Sciatic nerve (tissue), 2 donors: ENCODE measurements at regions not wholly inside any gene's neighbourhood (a gene's known extent, or its start where the extent isn't known, plus 50 kb on each side); places are given as distances from the start of the nearest gene placed in this dataset.

Source experiments
- ATAC-seq: fragments of 200-7000 bp; cut with Tn5 transposase; one replicate; pipeline ENCODE4 v1.9.1; 2020; ENCODE audit warnings: mild to moderate bottlenecking, moderate library complexity
- DNase-seq: peaks from one replicate; pipeline ENCODE4 v3.0.0-alpha.2; 2020; ENCODE audit warnings: low spot score
- intact Hi-C: fragments of 100-400 bp; cut with DNase I; formaldehyde crosslinking; loops from one replicate; pipeline ENCODE4 v1.14.2; 2022
- donor health status: DM: no; HTN: no; CAD: no.
- donor health status: DM: no; HTN: no; CAD: no.

DNA sequence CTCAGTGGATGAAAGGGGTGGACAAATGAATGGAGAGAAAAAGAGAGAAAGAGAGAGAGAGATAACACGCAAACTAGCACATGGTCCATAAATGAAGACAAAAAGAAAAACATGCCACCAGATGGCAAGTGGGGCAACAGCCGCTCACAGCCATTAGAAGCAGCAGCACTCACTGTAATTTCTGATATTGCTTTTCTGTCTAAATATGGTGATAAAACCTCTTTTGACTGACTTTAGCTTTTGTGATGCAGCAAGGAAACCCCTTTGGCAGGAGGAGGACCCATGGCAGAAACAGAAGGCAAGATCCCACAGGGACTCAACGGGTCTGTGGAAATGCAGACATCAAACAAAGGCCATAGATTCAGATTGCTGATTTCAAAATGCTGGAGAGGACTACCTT is 88.0 kb upstream of the CDH20 start:
- DNase-seq = no peak
- no peak for ATAC-seq
- intact Hi-C loops = no loop called here

DNA sequence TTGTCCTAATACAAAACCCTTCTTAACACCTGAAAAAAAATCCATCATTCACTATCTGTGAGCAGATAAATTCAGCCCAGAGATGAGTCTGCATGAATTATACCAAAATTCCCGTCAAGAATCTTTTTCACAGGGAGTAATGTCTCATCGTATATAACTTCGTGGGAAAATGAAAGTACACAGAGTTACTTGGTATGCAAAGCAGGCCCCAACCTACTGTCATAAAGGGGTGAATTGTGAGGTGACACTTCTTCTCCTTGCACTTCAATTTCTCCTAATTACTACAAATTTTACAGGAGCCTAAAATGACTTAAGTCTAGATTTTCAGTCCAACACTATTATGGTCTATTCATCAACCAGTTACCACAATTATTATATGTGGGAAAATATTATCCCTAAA is 84.6 kb upstream of the CDH20 start:
- ATAC-seq (no peak), DNase-seq (no peak)
- intact Hi-C loops = no loop called here

DNA sequence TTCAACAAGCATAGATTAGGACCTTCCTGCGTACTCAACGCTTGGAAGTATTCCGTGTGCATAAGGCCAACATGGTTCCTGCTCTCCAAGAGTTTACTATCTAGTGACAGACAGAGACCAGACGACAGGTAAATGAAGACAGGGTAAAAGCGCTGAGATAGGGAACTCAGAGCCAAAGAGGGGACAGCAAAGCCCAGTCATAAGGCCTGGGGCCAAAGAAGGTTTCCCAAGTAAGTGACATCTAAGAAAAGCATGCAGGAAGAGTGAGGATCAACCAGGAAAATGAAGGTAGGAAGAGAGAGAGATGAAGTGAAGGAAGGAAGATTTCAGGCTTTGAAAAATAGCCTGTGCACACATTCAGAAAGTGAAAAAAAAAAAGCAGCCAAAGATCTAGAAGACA is 76.9 kb upstream of the CDH20 start:
- intact Hi-C loops = no loop called here
- DNase-seq (no peak), ATAC-seq (no peak)

DNA sequence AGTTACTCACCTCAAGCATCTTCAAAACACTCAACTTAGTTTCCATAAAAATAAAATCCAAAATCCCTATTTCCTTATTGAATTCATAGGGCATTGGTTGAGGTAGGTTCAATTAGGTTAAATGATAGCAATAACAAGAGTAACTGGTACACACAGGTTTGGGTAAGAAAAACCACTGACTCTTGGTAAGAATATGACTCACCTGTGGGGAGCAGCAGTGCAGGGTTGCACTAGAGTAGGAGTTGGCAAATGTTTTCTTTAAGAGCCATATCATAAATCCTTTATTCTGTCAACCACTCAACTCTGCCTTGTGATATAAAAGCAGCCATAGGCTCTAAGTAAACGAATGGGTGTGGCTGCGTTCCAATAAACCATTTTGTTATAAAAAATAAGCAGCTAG is 71.4 kb upstream of the CDH20 start:
- intact Hi-C loops = no loop called here
- DNase-seq (no peak), ATAC-seq (no peak)

DNA sequence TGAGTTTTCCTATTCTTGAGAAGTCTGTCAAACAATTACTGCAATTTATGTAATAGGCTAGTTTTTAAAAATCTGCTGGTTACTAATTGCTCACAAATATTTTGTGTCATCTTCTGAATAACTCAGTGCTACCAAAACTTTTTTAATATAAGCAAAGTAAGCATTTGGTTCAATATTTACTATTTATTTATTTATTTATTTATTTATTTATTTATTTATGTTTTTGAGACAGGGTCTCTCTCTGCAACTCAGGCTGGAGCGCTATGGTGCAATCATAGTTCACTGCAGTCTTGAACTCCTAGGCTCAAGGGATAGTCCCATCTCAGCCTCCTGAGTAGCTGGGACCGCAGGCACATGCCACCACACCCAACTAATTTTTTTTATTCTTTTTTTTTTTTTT is 60.4 kb upstream of the CDH20 start:
- ATAC-seq = no peak
- intact Hi-C loops = no loop called here
- no peak for DNase-seq

DNA sequence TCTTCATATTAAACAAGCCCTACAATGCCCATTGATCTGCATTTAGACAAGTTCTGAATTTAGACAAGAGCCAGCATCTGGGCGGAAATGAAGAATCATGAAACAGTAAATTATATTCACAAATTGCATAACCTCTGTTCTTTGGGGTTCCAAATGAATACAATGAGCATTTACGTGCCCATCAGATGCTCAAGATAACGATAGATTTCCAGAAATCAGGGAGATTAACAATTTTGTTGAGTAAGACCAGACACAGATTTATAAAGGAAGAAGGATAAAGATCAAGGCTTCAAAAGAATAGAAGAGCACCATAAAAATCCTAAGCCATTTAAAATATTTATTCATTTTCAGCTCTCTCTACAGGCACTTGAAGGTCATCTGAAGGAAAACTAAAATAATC is 59.7 kb upstream of the CDH20 start:
- ATAC-seq = no peak
- no peak for DNase-seq
- intact Hi-C loops = no loop called here

DNA sequence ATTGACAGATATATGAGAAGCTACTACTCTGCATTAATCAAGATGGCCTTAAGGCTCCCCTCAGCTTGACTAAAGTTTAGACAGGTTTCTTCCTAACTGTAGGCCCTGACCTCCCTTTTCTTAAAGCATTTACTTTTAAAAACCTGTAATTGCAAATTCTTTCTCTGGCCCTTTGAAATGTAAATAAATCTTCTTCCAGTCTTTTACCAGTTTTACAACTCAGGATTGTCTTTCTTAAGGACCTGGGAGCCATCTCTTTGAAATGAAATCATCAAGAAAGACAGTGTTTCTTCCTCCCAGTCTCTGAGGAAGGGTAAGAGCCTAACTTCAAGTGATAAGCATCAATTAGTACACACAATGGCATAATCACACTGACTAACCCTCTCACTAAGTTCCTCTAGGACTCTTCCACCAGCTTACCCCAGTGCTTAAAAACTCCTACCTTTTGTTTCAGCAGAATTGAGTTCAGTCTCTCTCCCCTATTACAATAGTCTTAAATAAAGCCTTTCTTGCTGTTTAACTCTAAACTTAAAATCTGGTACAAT is 58.7 kb upstream of the CDH20 start:
- DNase-seq = no peak
- ATAC-seq = no peak
- intact Hi-C loops = no loop called here

DNA sequence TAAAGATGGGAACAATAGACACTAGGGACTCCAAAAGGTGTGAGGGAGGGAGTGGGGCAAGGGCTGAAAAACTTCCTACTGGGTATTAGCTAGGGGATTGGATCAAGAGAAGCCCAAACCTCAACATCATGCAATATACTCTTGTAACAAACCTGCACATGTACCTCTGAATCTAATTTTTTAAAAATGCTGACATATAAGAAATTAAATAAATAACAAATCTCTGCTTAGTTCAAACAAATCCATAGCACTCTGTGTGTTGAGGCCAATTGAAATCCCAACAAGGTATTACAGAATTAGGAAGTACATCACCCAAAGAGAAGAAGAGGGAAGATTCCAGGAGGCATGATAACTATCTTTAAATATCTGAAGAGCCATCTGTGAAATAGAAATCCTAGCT is 55.4 kb upstream of the CDH20 start:
- no peak for DNase-seq
- ATAC-seq = no peak
- intact Hi-C loops = no loop called here

DNA sequence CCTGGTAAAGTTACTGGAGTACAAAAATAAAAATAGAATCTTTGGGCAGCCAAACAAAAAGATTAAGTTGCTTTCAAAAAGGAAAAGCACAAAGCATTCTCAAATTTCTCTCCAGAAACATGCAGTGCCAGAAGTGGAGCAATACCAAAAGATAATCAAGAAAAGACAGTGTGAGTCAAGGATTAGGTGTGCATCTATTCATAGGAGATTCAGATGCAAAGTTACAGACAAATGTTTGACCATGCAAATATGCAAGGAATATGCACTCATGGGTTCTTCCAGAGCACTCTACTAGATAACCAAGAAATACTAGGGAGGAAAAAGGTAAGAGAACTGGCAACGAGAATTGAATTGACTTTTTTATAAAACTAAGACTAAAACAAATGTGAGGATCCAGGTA is 51.8 kb upstream of the CDH20 start:
- intact Hi-C loops = no loop called here
- no peak for ATAC-seq
- DNase-seq = no peak

DNA sequence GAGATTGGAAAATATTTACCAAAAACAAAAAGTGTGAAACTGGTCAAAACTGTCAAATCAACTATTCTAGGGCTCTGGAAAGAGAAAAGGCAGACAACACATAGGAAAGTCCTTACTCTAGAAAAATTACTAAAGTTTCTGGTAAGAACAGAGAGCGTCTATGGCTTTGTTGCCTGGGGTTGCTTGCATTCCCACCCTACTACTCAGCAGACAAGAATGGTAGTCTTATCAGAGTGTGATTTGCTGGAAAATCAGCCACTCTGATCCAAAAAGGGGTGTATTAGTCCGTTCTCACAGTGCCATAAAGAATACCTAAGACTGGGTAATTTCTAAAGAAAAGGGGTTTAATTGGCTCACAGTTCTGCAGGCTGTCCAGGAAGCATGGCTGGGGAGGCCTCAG is 50.3 kb upstream of the CDH20 start:
- DNase-seq (no peak), ATAC-seq (no peak)
- intact Hi-C loops = no loop called here
